ENCODE measurements at regions not wholly inside any gene's neighbourhood (a gene's known extent, or its start where the extent isn't known, plus 50 kb on each side); places are given as distances from the start of the nearest gene placed in this dataset.
"Not testable (repeated sequence)": the region's sequence is repeated elsewhere in the genome, so short reads cannot be mapped to it uniquely, and the experiment has no call there.

DNA sequence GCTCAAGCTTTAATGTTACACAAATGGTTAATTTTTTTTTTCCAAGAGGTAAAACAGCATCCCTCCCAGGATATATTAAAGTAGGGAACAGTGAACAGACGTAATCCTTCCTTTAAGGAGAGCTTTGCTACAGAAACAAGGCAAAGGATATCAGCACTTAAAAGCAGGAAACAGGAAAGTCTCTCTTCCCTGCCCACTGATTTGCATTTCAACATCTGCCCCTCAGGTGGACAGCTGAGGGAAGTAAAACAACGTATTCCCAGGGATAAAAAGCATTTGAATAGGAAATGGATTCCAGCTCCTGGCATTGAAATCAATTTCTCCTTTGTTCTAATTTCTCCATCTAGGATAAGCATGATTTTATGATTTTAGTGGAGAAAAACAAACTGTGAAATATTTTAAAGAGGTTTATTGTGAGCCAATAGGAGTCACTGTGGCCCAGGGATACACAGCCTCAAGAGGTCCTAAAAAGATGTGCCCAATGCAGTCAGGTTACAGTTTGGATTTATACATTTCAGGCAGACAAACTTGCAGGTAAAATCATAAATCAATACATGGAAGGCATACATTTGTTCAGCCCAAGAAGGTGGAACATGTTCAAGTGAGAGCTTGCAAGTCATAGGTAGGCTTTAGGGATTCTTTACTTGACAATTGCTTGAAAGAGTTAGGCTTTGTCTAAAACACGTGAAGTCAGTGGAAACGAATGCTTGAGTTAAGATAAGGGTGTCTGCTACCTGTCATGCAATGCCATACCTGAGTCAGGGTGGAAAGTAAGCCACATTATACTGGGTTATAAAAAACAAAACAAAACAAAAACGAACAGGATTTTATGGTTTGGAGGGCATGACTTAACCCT is 286.2 kb upstream of the VWC2 start:
- DNase-seq = no peak

DNA sequence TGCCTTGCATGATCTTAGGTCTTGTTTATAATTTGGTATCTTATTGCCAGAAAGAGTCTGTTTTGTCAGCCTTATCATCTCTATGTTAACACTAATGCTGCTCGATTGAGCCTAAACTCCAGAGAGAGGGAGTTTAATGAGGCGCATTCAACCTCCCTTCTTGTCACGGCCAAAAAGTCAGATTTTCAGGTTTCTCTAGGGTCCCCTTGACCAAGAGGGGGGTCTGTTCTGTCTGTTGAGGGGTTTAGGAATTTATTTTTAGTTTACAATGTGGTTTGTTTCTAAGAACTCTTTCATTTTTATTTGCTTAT is 285.7 kb upstream of the VWC2 start:
- DNase-seq = no peak

DNA sequence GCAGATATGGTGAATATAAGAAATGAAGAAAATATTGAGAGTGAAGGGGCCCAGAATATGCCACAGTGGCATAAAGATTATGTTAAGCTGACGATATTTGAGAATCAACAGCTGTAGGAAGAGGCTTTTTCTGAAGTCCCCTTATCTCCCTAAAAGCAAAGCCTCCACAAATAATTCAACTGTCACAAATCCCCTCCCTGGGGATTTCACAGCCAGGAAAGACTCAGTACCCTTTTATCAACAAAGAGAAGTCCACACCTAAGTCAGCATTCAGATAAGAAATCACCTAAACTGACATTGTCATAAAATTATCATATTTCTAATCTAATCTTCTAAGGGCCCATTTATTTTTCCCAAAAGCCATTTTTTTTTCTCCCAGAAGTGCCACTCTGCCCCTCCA is 284.9 kb upstream of the VWC2 start:
- DNase-seq = no peak

DNA sequence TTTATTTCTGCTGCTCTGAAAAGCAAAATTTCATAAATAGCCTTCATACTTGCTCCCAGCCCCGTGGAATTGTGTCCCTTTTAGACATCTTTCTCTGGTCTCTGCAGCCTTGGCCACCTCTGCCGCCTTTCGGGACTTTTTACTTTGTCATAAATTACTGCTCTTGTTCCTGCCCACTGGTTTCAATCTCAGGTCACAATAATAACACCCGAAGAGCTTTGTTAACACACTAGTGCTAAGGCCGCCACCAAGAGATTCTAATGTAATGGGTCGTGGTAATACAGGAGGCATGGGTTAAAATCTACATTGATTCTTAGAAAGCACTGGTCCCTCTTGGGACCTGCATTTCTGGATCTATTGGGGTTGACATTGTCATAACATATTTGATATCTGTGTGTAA is 276.0 kb upstream of the VWC2 start:
- no peak for DNase-seq

DNA sequence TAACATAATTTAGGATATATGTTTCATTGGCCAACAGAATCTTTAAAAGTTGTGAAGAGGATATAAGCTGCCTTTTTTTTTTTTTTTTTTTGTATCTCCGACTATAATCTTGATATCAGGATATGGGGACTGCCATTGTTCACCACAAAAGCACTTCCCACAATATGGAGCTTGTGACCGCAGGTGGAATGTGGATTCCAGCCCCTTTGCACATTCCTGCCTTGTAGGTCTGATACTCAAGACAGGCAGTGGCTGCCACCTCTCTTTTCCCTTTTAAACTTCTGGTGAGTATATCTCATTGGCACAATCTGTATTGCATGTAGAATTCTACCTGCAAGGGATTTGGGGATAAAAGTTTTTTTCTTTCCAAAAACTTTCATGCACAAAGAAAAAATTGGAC is 272.7 kb upstream of the VWC2 start:
- DNase-seq = no peak

DNA sequence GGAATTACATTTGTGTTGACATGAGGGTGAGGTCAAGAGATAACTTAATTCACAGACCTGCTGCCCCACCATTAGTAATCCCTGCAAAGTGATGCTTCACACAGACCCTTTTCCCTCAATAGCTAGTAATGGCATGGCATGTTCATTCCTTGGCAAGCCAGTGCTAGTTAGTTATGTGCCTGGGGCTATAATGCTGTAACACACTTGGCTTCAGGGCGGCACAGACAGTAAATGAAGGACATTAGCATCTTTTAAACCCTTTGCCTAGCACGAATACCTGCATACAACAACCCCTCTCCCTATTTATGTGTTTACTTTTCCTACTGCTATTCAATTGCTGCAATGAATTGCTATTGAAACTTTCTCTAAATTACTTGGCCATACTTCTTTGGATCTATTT is 266.2 kb upstream of the VWC2 start:
- not testable (repeated sequence) for DNase-seq

DNA sequence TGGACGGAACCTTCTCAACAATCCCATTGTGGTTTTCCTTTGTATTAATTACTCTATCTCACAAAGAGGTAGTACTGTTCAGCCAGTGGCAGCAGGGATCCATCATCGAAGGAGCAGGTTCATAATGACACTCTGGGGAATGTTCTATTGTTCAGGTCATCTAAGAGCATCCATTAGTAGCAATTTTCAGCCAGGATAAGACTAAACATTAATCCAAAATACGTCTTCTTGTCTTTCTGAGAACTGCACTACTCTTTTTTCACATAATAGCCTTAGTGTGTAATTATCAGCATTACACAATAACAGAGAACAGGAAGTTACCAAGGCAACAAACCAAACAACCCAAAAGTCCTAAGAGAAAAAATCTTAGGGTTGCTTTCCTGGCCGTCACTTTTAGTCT is 259.5 kb upstream of the VWC2 start:
- DNase-seq = peak; percentile 28

DNA sequence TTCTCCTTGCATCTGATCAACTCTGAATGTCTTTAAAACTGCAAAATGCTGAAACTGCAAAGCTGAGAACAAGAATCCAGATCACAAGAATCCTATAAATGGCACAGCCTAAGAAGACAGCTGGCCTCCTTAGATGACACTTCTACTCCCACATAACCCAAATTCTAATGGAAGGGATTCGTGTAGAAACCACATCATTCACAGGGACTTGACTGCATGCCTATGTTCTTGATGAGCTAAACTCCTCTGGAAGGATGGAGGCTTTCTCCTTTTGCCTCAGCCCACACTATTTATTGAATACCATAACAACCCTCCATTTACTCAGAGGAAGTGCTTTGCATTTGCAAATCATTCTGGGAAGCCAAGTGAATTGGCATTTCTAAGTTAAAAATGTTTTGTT is 252.5 kb upstream of the VWC2 start:
- DNase-seq = no peak

DNA sequence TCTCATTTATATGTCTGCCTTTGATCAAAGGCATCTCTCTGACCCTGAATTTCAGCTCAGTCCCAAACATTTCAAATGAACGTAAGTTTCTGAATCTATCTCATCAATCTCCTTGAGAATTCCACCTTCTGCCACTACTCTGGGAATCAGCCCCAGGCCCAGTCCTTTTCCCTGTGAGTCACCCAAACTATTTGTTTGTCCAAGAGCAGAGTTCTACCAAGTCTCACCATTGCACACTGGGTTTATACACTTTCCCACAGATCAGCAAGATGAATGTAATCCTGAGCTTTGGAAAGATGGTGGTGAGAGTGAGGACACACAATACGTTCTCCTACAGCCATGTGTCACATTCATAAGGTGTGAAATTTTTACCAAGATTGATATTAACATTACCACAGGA is 251.3 kb upstream of the VWC2 start:
- no peak for DNase-seq

DNA sequence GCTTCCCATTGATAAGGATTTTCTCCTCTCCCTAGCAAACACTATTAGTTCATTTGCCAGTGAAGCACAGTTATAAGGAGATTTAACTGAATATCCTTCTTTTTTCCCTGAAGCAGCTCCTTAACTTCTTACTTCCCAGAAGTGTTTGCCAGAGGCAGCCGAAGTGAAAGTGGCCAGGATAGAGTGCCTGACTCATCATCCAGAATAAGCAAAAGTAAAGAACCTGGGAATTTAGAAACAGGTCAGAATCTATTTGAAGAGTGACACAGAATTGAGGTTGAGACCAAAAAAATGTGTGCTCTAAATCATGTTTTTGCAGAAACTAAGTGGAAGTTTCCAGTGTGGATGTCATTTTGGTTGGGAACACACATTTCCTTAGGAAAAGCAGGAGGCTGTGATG is 249.6 kb upstream of the VWC2 start:
- no peak for DNase-seq

DNA sequence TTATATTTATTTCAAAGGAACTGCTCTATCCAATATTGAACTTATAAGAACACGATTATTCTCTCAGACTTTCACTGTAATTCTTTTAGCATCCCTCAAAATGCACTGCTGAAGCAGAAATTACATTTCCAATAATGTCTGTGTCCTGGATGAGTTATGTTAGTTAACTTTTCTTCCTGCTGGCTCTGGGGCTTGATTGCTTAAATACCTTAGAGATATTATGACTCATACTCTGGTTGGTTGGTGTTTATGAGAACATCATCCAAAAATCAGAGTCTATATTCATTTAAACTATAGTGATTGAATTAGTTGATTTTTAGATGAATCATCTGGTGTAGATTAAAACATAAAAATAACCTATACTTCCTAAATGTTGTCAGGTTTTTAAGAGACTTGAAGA is 246.3 kb upstream of the VWC2 start:
- no peak for DNase-seq

DNA sequence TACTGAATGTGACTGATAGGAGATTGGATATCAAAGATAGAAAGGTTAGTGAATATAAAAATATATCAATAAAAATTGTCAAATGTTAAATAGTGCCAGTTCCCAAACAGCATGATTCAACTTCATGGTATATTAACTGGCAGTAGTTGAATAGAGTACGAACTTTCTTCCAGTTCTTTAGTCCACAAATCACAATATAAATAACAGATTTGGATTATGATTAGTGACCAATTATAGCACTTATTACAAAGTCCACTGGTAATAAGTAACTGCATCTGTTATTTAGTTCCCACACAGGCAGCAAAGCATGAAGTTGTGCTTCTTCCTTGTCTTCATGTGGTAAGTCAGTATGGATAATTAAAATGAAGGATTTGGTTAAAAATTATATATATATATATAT is 243.0 kb upstream of the VWC2 start:
- DNase-seq = no peak

DNA sequence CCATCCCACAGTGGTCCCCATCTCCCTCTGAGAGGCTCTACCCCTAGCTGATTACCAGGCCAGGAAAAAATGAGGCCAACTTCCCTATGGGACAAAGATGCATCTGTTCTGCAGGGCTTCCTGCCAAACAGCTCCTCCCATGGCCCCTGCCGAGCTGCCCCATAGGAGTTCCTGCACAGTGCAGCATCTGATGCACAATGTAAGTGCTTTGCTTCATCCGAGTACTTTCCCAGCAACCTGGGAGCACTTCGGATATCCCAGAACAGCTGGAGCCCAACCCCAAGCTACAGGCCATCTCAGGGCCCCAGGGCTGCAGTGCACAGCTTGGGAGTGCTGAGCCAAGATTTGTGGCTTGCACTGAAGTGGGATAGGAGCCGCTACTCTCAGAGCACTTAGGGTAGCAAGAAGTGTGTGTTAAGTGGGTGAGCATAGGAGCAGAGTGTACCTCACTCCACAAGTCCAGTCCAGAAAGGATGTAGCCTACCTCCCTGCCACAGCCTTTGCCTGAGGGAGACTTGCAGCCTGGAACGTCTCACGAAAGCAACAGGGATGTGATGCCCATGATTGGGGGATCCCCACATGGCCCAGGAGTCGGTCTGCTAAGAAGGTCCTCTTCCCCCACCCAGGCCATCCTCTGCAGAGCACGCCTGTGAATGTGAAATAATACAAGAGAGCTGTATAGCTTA is 209.6 kb upstream of the VWC2 start:
- DNase-seq = no peak

DNA sequence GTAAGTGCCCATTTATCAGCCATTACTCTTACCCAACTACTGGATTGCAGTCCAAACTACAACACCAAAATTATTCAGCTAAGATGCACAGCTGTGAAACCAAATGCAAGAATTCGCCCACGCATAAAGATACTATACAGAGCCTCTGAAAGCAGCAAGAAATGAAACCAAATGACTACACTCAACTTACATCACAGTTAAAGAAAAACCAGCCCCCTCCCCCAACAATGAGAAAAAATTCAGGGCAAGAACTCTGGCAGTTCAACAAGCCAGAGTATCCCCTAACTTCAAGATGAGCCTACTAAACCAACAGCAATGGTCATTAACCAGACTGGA is 209.1 kb upstream of the VWC2 start:
- DNase-seq = no peak

DNA sequence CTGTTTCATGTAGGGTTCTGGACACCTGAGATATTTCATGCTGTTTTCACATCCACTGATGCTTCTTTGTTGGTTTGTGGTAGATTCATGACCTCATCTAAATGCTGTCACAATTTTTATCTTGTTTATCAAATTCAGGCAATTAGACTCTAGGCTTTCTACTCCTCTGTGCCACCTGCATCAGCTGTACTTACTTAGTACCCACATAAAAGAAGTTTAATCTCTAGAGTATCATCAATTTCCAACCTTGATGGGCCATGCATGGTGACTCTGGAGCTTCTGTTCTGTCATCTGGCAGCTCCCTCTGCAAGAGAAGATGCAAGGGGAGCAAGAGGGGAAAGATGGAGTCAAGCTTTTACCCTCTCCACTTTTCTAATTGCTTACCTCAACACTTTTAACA is 195.9 kb upstream of the VWC2 start:
- no peak for DNase-seq

DNA sequence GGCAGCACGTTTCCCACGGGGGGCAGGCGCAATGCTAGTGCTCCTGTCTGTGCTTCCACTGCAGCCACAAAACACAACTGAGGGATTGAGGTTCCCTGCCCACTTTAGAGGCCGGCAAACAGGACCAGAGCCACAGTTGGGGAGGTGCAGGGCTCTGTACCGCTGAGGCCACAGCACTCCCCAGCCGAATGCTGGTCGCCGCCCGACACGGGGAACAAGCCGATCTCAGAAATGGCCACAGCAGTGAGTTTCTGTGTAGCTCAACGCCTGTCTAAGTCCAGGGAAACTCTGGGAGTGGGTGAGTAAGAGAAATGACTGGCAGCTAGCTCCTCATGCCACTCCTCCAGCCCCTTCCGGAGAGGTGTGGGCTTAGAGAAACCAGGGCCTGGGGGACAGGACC is 194.0 kb upstream of the VWC2 start:
- DNase-seq = no peak

DNA sequence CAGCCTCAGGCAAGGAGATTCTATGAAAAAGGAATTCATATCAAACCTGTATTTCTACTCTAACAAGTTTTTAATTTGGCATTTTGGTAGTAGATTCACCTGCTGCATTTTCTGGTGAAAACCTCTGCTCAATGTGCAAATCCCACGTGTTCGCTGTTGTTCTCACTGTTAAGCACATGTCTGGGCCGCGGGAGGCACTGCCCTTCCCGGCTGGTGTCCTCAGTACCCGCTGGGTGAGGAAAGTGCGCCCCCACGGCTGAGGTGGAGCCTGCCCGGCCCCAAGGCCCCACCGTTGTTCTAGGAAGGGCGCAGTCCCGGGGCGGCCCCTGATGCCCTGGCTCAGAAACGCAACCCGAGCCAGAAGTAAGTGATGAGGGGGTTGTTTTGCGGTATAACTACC is 193.4 kb upstream of the VWC2 start:
- no peak for DNase-seq

DNA sequence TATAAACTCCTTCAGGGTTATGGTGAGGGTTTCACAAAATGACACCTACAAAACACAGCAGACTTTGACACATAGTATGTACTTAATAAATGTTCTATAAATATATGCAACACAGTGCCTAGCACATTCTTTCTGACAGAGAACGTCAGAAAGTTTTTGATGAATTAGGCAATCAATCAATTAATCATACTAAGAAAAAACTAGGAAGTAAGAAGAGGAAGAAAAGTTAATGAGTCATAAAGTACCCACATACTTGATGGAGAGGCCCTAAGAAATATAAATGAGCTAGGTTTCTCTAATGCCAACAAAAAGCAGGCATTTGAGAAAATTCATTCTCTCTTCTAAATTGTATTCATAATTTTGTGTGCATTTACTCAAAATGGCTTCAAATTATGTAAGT is 192.7 kb upstream of the VWC2 start:
- no peak for DNase-seq

DNA sequence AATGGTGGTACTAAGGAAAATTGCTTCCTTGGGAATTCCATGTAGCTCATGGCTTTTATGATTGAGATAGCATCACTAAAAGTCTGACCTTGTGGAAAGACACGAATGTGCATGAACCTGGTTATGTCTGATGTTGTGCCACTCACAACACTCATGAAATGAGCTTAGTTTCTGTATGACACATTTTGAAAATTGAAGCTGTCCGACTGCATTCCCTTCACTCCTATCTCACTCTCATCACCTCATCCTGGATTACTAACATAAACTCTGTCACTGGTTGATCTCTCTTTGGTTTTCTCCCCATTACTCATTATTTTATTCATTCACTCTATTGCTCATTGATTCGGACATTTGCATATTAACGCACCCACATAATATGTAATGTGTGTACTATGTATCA is 190.0 kb upstream of the VWC2 start:
- no peak for DNase-seq

DNA sequence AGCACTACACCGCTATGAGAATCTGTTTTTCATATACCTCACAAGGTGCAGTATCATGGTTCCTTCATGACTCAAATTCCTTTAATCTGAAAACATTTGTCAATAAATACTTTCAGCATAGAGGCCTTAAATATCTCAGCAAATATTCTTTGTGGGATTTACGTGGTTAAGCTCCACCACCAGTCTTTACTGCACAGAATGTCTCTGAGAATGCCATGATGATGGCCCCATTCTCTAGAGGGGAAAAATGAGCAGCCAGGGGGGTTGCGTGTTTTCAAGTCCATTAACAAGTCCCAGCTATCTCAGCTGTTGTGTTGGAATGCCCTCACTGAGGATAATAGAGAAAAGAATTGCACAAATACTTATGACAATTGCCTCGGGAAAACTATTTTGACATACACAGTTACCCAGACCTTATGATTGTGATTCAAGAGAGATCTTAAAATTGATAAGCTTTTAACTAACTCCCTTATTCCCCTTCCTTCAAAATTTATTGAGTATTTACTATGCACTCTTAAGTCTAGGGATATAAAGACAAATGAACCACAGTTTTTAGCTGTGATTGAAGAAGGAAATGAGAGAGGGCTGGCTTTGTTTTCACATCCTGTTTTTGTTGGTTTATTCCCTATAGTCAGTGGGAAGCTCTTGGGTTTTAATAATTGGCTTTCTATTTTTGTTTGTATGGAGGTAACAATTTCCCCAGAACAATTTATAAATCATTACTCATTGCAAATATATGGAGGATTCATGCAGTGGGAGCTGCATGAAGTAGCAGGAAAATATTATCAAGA is 176.5 kb upstream of the VWC2 start:
- no peak for DNase-seq

DNA sequence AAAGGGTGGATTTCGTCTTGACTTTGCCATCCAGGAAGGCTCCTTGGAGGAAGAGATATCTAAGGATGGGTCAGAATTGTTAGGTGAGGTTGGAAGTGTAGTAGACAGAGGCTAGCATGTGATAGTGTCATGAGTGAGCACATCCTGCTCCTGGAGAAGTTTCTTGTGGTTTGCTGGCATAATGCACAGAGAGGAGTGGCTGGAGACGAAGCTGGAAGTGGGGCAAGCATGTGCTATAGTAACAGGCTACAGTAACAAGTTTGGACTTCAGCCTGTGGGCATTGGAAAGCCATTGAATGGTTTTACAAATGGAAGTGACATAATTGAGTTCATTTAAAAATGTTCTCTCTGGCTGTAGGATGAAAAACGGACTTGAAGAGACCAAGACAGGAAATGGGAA is 175.6 kb upstream of the VWC2 start:
- DNase-seq = no peak

DNA sequence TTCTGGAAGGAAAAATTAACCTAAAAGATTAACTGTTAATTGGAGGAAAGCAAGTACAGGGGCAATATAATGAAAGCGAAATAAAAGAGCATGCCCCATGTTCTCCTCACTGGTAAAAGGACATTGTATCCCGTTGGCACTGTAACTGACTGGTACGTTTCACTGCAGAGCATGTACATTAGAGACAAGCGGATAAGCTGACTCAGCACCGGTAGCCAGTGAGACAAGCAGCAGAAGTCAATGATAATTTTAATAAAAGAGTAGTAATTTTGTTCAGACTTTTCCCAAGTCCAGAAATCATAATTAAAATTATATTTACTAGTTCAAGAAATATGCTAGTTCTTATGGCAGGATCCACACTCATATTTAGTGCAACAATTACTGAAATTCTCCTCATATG is 161.5 kb upstream of the VWC2 start:
- DNase-seq = no peak

DNA sequence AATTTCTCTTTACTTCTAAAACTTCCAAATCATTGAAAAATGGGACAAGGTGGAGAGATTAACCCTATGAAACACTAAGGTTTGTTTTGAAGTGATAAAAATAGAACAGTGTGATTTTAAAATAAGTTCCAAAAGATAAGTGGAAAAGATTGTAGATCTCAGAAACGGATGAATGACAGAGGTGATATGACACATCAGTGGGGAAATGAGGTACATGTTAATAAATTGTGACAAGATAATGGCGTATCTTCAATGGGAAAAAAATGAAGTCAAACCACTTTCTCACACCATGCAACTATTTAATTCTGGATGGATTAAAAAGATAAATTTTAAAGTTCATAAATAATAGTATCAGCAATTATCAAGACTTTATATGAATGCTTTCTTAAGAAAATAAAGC is 159.7 kb upstream of the VWC2 start:
- DNase-seq = no peak

DNA sequence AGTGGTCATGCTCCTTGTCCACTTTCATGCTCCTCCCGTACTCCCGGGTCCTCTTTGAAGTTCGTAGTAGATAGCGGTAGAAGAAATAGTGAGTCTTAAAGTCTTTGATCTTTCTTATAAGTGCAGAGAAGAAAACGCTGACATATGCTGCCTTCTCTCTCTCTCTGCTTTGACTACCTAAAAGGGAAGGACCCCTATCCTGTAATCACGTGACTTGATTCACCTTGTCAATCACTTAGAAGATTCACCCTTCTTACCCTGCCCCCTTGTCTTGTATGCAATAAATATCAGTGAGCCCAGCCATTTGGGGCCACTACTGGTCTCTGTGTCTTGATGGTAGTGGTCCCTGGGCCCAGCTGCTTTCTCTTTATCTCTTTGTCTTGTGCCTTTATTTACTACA is 158.5 kb upstream of the VWC2 start:
- not testable (repeated sequence) for DNase-seq

All from NCI-H69 (cell line).